GM12864 (cell line): ENCODE measurements at regions not wholly inside any gene's neighbourhood (a gene's known extent, or its start where the extent isn't known, plus 50 kb on each side); places are given as distances from the start of the nearest gene placed in this dataset.

Source experiments
- DNase-seq: peaks from one replicate; pipeline ENCODE4 v3.0.0-alpha.2; 2011; ENCODE audit warnings: low read depth
- H3K4me3 ChIP-seq: 2 replicates; pipeline ENCODE4 v1.5.1; 2011; ENCODE audit warnings: mild to moderate bottlenecking, low read depth, low read length, control low read depth
- TF ChIP-seq, protein P1 (sequence below): IDR thresholded peaks from 2 replicates; pipeline ENCODE4 v1.5.1; 2011; ENCODE audit warnings: low read depth, mild to moderate bottlenecking, moderate library complexity, low read length, control low read depth, inconsistent platforms; ENCODE audit errors: missing control alignments

DNA sequence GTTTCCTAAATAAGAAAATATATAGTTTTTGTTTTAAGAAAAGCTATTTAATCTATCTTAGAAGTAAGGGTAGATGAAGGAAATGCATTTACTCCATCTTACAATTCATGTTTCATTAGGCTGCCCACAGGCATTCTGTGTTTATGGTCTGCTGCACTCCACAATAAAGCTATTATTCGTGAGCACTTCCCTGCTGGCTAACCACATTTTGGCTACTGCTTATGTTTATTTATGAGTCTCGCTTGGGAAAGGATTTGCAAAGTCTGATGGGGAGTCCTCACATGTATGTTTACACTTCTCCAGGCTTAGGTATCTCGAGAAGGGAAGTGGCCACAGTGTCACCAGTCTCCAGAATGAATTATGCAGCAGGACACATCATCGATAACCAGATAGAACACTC, 260.8 kb upstream of the VCX start:
- TF ChIP-seq, protein P1, sequence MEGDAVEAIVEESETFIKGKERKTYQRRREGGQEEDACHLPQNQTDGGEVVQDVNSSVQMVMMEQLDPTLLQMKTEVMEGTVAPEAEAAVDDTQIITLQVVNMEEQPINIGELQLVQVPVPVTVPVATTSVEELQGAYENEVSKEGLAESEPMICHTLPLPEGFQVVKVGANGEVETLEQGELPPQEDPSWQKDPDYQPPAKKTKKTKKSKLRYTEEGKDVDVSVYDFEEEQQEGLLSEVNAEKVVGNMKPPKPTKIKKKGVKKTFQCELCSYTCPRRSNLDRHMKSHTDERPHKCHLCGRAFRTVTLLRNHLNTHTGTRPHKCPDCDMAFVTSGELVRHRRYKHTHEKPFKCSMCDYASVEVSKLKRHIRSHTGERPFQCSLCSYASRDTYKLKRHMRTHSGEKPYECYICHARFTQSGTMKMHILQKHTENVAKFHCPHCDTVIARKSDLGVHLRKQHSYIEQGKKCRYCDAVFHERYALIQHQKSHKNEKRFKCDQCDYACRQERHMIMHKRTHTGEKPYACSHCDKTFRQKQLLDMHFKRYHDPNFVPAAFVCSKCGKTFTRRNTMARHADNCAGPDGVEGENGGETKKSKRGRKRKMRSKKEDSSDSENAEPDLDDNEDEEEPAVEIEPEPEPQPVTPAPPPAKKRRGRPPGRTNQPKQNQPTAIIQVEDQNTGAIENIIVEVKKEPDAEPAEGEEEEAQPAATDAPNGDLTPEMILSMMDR: no peak
- no peak overlapping the region for H3K4me3 ChIP-seq
- no peak for DNase-seq

DNA sequence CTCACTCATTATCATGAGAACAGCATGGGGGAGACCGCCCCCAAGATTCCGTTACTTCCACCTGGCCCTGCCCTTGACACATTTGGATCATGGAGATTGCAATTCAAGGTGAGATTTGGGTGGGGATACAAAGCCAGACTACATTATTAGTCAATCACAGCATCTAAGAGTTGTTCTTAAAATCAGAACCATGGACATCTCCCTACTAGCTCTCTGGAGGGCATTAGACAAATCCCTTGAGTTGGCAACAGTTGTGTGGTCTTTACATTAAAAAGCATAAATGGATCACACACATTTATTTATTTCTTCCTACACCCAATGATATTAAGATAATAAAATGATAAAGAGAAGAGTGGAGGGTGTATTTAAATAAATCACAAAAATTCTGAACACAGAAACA, 262.8 kb upstream of the VCX start:
- TF ChIP-seq, protein P1: no peak
- H3K4me3 ChIP-seq: no peak overlapping the region
- no peak for DNase-seq

DNA sequence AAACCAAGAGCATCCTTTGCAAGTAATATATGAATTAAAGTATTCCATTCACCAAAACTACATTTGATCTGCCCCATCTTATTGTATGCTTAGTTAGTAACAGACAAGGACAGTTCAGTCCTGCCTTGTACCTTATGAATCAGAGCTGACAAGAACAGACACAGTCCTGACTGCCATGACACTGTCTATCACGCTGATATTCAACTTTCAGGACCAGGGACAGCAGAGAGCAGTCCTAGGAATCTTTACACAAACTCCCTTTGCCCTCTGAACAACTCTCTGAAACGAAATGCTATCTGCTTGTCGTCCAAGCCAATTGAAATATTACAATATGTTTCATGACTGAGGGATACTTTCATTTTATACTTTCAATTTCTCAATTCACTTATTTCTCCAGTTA, 268.6 kb upstream of the VCX start:
- DNase-seq: no peak
- TF ChIP-seq, protein P1: no peak
- no peak overlapping the region for H3K4me3 ChIP-seq

DNA sequence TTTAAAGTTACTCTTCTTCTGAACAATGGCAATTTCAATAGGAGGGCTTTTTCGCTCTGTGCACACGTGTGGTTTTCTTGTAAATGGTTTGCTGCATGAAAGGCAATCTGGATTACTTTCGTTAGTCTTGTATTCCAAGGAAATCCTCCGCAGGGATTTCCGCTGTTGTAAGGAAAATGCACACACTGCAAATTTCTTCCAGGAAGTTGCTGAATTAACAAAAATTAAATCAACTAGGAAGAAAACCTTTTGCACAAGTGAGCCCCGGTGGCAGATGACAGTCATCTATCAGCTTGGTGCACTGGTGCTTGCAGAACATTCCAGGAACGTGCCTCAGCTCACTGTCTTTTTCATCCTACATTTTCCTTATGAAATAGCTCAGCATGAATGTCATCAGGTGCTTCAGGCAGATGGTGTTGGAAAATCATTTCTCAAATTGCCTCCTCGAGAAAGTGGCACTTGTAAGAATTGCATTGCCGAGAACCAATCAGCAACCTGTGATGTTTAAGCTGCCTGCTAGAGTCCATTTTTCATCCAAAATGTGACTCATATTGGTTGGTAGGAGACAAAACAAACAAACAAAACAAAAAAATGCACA, 272.4 kb upstream of the VCX start:
- no peak for DNase-seq
- TF ChIP-seq, protein P1: no peak
- H3K4me3 ChIP-seq: no peak overlapping the region

DNA sequence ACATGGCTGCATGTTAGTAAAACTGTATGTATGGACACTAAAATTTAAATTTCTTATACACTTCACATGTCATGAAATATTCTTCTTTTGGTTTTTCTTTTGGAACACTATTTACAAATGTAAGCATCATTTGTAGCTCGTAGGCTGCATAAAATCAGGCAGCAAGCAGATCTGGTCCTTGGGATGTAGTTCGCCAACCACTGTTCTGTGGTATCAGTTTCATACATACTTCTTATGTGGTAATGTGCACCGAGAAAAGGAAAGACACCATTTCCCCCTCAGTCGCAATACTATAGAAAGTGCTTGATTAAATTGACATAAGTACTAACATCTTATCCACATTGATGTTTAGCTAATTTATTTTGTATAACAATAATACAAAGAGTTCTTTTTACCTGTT, 274.4 kb upstream of the VCX start:
- no peak for DNase-seq
- H3K4me3 ChIP-seq: no peak overlapping the region
- TF ChIP-seq, protein P1: no peak

DNA sequence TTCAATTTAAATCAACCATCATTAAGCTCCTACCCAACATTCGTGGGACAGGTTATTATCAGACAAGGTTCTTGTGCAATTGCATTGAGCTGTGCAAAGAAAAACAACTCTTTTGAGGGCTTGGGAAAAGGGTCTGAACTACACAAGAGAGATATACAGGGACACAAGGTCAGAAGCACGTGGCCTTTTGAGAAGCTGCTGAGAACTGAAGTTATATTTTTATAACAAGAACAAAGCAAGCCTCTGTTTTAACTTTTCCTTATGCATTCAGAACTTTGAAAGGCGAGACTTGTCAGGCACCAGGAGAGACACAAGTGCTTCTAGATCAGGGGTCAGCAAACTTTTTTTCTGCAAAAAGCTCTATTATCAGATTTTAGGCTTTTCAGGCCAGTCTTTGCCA, 274.8 kb upstream of the VCX start:
- TF ChIP-seq, protein P1: no peak
- no peak overlapping the region for H3K4me3 ChIP-seq

DNA sequence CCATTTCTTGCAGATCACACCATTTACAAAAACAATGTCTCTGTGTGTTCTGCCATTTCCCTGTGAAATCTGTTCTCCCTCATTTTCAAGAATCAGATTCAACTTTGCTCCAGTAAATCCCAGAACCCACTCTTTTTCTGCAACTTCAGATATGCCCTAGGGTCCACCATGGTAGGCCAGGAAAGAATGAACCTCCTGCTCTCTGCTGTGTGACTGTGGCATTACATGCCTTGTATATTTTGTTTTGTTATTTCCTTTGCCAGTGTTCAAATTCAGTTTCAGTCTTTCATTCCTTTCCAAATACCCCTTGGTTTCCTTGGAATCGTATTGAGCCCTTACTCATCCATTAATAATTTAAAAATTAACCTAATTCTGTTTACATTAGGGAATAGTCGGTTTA, 290.2 kb upstream of the VCX start:
- no peak overlapping the region for H3K4me3 ChIP-seq
- DNase-seq: no peak
- TF ChIP-seq, protein P1: no peak

More for the DNA sequence above, 274.8 kb upstream of the VCX start:
- DNase-seq: no peak
